Breast epithelium (tissue), 4 donors: ENCODE measurements at regions not wholly inside any gene's neighbourhood (a gene's known extent, or its start where the extent isn't known, plus 50 kb on each side); places are given as distances from the start of the nearest gene placed in this dataset.

ENCODE experiments used
- DNase-seq, 2 donors: peaks; one replicate each; pipeline ENCODE4 v3.0.0-alpha.2; 2019; ENCODE audit warnings: low spot score in 2 of 2
- H3K27ac ChIP-seq, 2 donors: fragments of 200-600 bp; sonication (generic) in 1 of 2; one replicate each; pipeline ENCODE4 v1.5.1; 2016 to 2019; ENCODE audit warnings: mild to moderate bottlenecking in 1 of 2
- H3K27me3 ChIP-seq, 2 donors: fragments of 200-600 bp; sonication (generic) in 1 of 2; one replicate each; pipeline versions ENCODE4 v1.5.1 to v1.6.0; 2017 to 2019; ENCODE audit warnings: control low read depth in 1 of 2, mild to moderate bottlenecking in 1 of 2
- H3K36me3 ChIP-seq: fragments of 200-600 bp; one replicate; pipeline ENCODE4 v1.5.1; 2019
- H3K4me1 ChIP-seq, 2 donors: fragments of 200-600 bp; sonication (generic); one replicate each; pipeline ENCODE4 v1.5.1; 2016 to 2019; ENCODE audit warnings: control low read depth in 1 of 2
- H3K4me3 ChIP-seq, 3 donors: fragments of 200-600 bp; sonication (generic); 1 replicate in 2 of 3; 2 replicates in 1 of 3; pipeline ENCODE4 v1.5.1; 2016 to 2019; ENCODE audit warnings: mild to moderate bottlenecking in 3 of 3, moderate library complexity in 2 of 3
- H3K9me3 ChIP-seq, 2 donors: fragments of 200-600 bp; sonication (generic) in 1 of 2; one replicate each; pipeline ENCODE4 v1.5.1; 2016 to 2019; ENCODE audit warnings: control low read depth in 1 of 2
- POLR2A ChIP-seq: fragments of 450-650 bp; IDR thresholded peaks from one replicate; pipeline ENCODE4 v1.6.1; 2016; ENCODE audit warnings: antibody characterized with exemption, mild to moderate bottlenecking, moderate library complexity
- POLR2AphosphoS5 ChIP-seq, 3 donors: sonication (generic); formaldehyde crosslinking; IDR thresholded peaks; one replicate each; pipeline ENCODE4 v1.6.1; 2017; ENCODE audit warnings: antibody characterized with exemption in 3 of 3
- intact Hi-C: fragments of 100-400 bp; cut with DNase I; formaldehyde crosslinking; loops from one replicate; pipeline ENCODE4 v1.15.1; 2023; ENCODE audit warnings: low total_unique reads
- TF ChIP-seq, protein P1 (sequence below), 3 donors: fragments of 450-650 bp; IDR thresholded peaks; one replicate each; pipeline ENCODE4 v1.5.1; 2016 to 2017; ENCODE audit warnings: antibody characterized with exemption in 3 of 3, mild to moderate bottlenecking in 3 of 3, moderate library complexity in 3 of 3

DNA sequence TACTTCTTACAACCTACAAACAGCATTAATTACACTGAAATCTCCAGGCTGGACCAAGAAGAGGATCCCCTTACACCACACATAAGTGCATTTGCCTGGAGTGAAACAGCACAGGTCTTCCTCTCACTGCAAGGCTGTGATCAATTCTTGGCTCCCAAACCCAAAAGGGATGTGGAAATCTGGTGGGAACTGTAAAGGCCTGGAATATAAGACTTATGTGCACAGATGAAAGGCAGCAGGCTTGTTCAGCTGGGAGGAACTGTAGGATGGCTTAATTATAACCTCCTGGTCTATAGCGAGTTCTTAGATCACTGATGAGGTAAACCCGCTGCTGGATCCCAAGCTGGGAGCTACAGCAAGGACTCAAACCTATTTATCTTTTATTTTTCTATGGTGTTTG, 182.9 kb upstream of the TNC start:
- Histone ChIP-seq H3K27ac (no peak overlapping the region), H3K36me3 (no peaks in the 10 kb centered on the region), H3K9me3 (no peaks in the 10 kb centered on the region), H3K4me3 (no peak overlapping the region), H3K4me1 (no peaks in the 10 kb centered on the region), H3K27me3 (no peaks in the 10 kb centered on the region)
- TF ChIP-seq POLR2AphosphoS5 (IDR thresholded peaks at IDR 0.05) (no peak), POLR2A (no peak)
- TF ChIP-seq, protein P1, sequence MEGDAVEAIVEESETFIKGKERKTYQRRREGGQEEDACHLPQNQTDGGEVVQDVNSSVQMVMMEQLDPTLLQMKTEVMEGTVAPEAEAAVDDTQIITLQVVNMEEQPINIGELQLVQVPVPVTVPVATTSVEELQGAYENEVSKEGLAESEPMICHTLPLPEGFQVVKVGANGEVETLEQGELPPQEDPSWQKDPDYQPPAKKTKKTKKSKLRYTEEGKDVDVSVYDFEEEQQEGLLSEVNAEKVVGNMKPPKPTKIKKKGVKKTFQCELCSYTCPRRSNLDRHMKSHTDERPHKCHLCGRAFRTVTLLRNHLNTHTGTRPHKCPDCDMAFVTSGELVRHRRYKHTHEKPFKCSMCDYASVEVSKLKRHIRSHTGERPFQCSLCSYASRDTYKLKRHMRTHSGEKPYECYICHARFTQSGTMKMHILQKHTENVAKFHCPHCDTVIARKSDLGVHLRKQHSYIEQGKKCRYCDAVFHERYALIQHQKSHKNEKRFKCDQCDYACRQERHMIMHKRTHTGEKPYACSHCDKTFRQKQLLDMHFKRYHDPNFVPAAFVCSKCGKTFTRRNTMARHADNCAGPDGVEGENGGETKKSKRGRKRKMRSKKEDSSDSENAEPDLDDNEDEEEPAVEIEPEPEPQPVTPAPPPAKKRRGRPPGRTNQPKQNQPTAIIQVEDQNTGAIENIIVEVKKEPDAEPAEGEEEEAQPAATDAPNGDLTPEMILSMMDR (IDR thresholded peaks at IDR 0.05): no peak
- no peak for DNase-seq
- intact Hi-C loops: no loop called here

DNA sequence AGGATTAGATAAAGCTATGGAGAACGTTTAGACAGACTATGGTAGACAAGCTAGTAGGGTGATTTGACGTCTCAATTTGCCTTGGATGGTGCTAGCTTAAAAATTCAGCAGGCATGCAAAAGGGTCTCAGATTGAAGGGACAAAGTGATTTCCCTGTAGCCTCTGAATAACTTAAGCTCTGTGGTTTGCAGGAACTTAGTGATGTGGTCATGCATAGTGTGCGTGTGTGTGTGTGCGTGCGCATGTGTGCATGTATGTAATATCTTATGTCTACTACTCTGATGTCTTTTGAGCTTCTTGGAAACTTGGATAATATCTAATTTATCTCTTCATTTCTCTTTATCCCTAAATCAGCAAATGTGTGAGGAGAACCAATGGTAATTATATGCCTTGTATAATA, 183.6 kb upstream of the TNC start:
- Histone ChIP-seq H3K27ac (no peak overlapping the region), H3K36me3 (no peaks in the 10 kb centered on the region), H3K9me3 (no peaks in the 10 kb centered on the region), H3K27me3 (no peaks in the 10 kb centered on the region), H3K4me3 (no peak overlapping the region), H3K4me1 (no peaks in the 10 kb centered on the region)
- TF ChIP-seq POLR2AphosphoS5 (IDR thresholded peaks at IDR 0.05): no peak
- no peak for TF ChIP-seq POLR2A
- TF ChIP-seq, protein P1 (IDR thresholded peaks at IDR 0.05): no peak
- intact Hi-C loops: no loop called here
- no peak for DNase-seq

DNA sequence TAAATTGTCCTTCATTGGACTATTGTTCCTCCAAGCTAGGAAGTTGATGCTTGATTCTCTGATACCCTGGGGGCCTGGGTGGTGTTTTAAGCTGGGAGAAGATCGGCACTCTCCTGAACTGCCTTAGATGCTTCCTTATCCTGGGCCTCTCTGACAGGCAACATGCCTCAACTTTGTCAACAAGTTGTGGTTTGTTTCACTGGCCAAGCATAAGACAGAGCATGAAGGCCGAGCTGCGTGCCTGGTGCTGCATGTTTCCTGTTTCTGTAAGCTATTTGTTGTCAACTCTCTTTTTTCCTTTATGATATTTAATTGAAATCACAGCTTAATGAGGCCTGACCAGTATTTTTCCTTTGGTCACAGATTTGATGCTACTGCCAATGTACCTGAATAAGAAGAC, 187.6 kb upstream of the TNC start:
- Histone ChIP-seq H3K36me3 (no peaks in the 10 kb centered on the region), H3K27me3 (no peaks in the 10 kb centered on the region), H3K27ac (no peak overlapping the region), H3K9me3 (no peaks in the 10 kb centered on the region), H3K4me1 (no peaks in the 10 kb centered on the region), H3K4me3 (no peak overlapping the region)
- intact Hi-C loops: no loop called here
- DNase-seq: no peak
- TF ChIP-seq POLR2AphosphoS5 (IDR thresholded peaks at IDR 0.05) (no peak), POLR2A (no peak)
- TF ChIP-seq, protein P1 (IDR thresholded peaks at IDR 0.05): no peak

DNA sequence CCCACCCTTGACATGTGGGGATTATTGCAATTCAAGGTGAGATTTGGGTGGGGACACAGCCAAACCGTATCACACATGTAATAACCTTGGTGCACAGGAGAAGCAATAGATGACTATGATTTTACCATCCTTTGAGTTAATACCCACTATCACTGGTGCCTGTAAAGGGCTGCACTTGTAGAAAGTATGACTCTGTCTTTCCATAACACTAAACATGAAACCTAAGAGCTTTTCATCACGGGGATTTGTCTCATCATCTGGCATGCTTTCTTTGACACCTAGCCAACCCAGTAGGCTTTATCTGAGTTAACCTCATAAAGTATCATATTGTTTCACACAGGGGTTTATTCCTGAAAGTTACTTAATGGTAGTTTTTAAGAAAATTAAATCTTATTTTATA, 188.9 kb upstream of the TNC start:
- intact Hi-C loops: no loop called here
- no peaks in the 10 kb centered on the region for H3K27me3 ChIP-seq
- H3K36me3 ChIP-seq: no peaks in the 10 kb centered on the region
- H3K9me3 ChIP-seq: no peaks in the 10 kb centered on the region
- TF ChIP-seq POLR2AphosphoS5 (IDR thresholded peaks at IDR 0.05): no peak
- TF ChIP-seq, protein P1 (IDR thresholded peaks at IDR 0.05): no peak
- no peak for TF ChIP-seq POLR2A
- no peaks in the 10 kb centered on the region for H3K4me1 ChIP-seq
- no peak overlapping the region for H3K4me3 ChIP-seq
- no peak for DNase-seq
- H3K27ac ChIP-seq: no peak overlapping the region

DNA sequence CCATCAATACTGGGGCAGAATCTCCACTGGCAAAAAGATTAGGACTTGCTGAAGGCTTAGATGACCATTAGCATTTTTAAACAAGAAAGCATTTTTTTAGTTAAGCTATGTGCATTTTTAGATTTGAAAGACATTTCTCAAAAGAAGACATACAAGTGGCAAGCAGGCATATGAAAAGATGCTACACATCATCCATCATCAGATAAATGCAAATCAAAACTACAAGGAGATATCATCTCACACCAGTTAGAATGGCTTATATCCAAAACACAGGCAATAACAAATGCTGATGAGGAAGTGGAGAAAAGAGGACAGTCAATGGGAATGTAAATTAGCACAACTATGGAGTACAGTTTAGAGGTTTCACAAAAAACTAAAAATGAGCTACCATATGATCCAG, 195.6 kb upstream of the TNC start:
- H3K27ac ChIP-seq: no peak overlapping the region
- TF ChIP-seq POLR2AphosphoS5 (IDR thresholded peaks at IDR 0.05) (no peak), POLR2A (no peak)
- TF ChIP-seq, protein P1 (IDR thresholded peaks at IDR 0.05): no peak
- H3K27me3 ChIP-seq: no peaks in the 10 kb centered on the region
- no peak for DNase-seq
- intact Hi-C loops: no loop called here
- no peak overlapping the region for H3K4me3 ChIP-seq
- H3K4me1 ChIP-seq: no peaks in the 10 kb centered on the region
- H3K9me3 ChIP-seq: peaks cover 0 to 2% of the 10 kb centered on the region in 2 donors
- no peaks in the 10 kb centered on the region for H3K36me3 ChIP-seq
